ENCODE measurements at regions not wholly inside any gene's neighbourhood (a gene's known extent, or its start where the extent isn't known, plus 50 kb on each side); places are given as distances from the start of the nearest gene placed in this dataset.

DNA sequence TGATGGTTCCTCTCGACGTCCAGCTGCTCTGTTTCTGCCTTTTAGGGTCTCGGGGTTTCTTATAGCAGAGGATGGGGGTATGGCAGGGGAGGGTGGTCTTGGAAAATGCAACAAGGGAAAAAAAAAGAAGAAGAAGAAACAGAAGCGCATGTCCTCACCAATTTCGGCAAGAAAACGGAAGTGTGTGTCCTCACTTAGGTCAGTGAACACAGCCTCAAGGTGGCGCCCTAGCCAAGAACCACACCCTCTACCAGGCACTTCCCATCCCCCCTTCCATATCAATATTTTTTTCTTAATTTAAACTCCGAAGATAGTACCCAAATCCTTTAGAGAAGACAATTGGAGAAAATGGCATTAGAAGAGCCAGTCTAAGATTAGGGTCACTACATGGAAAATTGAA, 1096.1 kb upstream of the TSPY4 start (continued):
- TF ChIP-seq, protein P1, sequence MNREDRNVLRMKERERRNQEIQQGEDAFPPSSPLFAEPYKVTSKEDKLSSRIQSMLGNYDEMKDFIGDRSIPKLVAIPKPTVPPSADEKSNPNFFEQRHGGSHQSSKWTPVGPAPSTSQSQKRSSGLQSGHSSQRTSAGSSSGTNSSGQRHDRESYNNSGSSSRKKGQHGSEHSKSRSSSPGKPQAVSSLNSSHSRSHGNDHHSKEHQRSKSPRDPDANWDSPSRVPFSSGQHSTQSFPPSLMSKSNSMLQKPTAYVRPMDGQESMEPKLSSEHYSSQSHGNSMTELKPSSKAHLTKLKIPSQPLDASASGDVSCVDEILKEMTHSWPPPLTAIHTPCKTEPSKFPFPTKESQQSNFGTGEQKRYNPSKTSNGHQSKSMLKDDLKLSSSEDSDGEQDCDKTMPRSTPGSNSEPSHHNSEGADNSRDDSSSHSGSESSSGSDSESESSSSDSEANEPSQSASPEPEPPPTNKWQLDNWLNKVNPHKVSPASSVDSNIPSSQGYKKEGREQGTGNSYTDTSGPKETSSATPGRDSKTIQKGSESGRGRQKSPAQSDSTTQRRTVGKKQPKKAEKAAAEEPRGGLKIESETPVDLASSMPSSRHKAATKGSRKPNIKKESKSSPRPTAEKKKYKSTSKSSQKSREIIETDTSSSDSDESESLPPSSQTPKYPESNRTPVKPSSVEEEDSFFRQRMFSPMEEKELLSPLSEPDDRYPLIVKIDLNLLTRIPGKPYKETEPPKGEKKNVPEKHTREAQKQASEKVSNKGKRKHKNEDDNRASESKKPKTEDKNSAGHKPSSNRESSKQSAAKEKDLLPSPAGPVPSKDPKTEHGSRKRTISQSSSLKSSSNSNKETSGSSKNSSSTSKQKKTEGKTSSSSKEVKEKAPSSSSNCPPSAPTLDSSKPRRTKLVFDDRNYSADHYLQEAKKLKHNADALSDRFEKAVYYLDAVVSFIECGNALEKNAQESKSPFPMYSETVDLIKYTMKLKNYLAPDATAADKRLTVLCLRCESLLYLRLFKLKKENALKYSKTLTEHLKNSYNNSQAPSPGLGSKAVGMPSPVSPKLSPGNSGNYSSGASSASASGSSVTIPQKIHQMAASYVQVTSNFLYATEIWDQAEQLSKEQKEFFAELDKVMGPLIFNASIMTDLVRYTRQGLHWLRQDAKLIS (CRISPR knock-in tag; IDR thresholded peaks at IDR 0.05): no peak
- TF ChIP-seq, protein P2, sequence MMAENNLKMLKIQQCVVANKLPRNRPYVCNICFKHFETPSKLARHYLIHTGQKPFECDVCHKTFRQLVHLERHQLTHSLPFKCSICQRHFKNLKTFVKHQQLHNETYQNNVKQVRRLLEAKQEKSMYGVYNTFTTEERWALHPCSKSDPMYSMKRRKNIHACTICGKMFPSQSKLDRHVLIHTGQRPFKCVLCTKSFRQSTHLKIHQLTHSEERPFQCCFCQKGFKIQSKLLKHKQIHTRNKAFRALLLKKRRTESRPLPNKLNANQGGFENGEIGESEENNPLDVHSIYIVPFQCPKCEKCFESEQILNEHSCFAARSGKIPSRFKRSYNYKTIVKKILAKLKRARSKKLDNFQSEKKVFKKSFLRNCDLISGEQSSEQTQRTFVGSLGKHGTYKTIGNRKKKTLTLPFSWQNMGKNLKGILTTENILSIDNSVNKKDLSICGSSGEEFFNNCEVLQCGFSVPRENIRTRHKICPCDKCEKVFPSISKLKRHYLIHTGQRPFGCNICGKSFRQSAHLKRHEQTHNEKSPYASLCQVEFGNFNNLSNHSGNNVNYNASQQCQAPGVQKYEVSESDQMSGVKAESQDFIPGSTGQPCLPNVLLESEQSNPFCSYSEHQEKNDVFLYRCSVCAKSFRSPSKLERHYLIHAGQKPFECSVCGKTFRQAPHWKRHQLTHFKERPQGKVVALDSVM (CRISPR knock-in tag; IDR thresholded peaks at IDR 0.05): no peak

DNA sequence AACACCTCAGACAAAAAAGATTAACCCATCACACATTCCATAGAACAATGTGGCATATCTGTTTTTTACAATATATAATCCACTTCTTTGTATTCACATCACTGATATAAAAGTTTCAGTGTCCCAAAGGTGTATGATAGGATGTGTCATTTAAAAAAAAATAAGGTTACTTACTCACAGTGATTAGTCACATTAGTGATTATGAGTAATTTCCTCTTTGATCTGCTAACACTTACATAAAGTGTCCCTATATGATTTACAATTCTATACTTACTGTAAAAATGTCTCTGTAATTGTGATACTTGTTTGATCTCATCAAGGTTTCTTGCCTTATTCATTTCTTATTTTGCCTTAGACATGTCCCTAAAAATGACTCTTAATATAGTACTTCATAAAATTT, 1063.5 kb upstream of the TSPY4 start:
- FAIRE-seq: no peak
- H4K20me1 ChIP-seq (ENCODE audit: insufficient read depth, low read length): no peaks in the 10 kb centered on the region
- CTCF ChIA-PET (ENCODE audit: low intra/inter-chr PET ratio, low total read pairs): no interaction called here
- no peaks in the 10 kb centered on the region for H3K36me3 ChIP-seq (replicated peaks in 1 of 2; ENCODE audit: control insufficient read depth in 1 of 2, insufficient read depth in 2 of 2, low read length in 2 of 2)
- no peaks in the 10 kb centered on the region for H3K27me3 ChIP-seq (ENCODE audit: control insufficient read depth in 1 of 2, insufficient read depth in 2 of 2, low read length in 2 of 2)
- H3K9ac ChIP-seq (ENCODE audit: insufficient read depth, low read depth, low read length): no peak overlapping the region
- POLR2A ChIA-PET: no interaction called here
- H3K4me3 ChIP-seq (replicated peaks in 1 of 3; ENCODE audit: insufficient read depth in 1 of 3, low read depth in 2 of 3, low read length in 3 of 3): no peak overlapping the region
- H3K27ac ChIP-seq (ENCODE audit: extremely low read length, insufficient read depth, low read length): no peak overlapping the region
- H3K79me2 ChIP-seq (ENCODE audit: insufficient read depth, low read length): no peaks in the 10 kb centered on the region
- no peak overlapping the region for H2AFZ ChIP-seq (ENCODE audit: low read length)
- H3K9me3 ChIP-seq (ENCODE audit: low read length): no peaks in the 10 kb centered on the region
- in situ Hi-C loops (cut with HindIII; ENCODE audit: extremely low pct_ligation_motif_present, low pct_unique_long_range_greater_than_20kb): no loop called here
- H3K4me2 ChIP-seq (ENCODE audit: low read depth, low read length): no peak overlapping the region
- no peak for ATAC-seq
- H3K4me1 ChIP-seq (ENCODE audit: insufficient read depth, low read length): no peaks in the 10 kb centered on the region
- no peak for DNase-seq (ENCODE audit: low spot score)
- BruUV-seq (replicated peaks): no TSS peak
- intact Hi-C loops (cut with micrococcal nuclease; ENCODE audit: unreplicated experiment): no loop called here
- TF ChIP-seq, protein P3, sequence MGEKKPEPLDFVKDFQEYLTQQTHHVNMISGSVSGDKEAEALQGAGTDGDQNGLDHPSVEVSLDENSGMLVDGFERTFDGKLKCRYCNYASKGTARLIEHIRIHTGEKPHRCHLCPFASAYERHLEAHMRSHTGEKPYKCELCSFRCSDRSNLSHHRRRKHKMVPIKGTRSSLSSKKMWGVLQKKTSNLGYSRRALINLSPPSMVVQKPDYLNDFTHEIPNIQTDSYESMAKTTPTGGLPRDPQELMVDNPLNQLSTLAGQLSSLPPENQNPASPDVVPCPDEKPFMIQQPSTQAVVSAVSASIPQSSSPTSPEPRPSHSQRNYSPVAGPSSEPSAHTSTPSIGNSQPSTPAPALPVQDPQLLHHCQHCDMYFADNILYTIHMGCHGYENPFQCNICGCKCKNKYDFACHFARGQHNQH (CRISPR knock-in tag; IDR thresholded peaks at IDR 0.05): no peak
- TF ChIP-seq, protein P4, sequence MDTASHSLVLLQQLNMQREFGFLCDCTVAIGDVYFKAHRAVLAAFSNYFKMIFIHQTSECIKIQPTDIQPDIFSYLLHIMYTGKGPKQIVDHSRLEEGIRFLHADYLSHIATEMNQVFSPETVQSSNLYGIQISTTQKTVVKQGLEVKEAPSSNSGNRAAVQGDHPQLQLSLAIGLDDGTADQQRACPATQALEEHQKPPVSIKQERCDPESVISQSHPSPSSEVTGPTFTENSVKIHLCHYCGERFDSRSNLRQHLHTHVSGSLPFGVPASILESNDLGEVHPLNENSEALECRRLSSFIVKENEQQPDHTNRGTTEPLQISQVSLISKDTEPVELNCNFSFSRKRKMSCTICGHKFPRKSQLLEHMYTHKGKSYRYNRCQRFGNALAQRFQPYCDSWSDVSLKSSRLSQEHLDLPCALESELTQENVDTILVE (CRISPR knock-in tag; IDR thresholded peaks at IDR 0.05): no peak
- TF ChIP-seq EZH2 (conservative IDR thresholded peaks at IDR 0.05; ENCODE audit: low read depth, low read length) (no peak), ZNF652 (CRISPR knock-in tag; IDR thresholded peaks at IDR 0.05; ENCODE audit: borderline replicate concordance, low read depth) (no peak), PITX1 (CRISPR knock-in tag; IDR thresholded peaks at IDR 0.05) (no peak), NCOA5 (CRISPR knock-in tag; IDR thresholded peaks at IDR 0.05) (no peak), ERF (CRISPR knock-in tag; IDR thresholded peaks at IDR 0.05) (no peak), ZNF274 (CRISPR knock-in tag; IDR thresholded peaks at IDR 0.05) (no peak), HDAC2 (CRISPR knock-in tag; IDR thresholded peaks at IDR 0.05) (no peak), TOPORS (CRISPR knock-in tag; IDR thresholded peaks at IDR 0.05) (no peak), TCF12 (IDR thresholded peaks at IDR 0.05) (no peak), TCF12 (CRISPR knock-in tag; IDR thresholded peaks at IDR 0.05) (no peak), ZNF577 (CRISPR knock-in tag; IDR thresholded peaks at IDR 0.05; ENCODE audit: borderline replicate concordance, low read depth) (no peak), NRL (CRISPR knock-in tag; IDR thresholded peaks at IDR 0.05; ENCODE audit: borderline replicate concordance) (no peak), RFXANK (CRISPR knock-in tag; IDR thresholded peaks at IDR 0.05) (no peak), SIX1 (CRISPR knock-in tag; IDR thresholded peaks at IDR 0.05; ENCODE audit: borderline replicate concordance) (no peak), TCF7 (IDR thresholded peaks at IDR 0.05; ENCODE audit: low read depth) (no peak)

Measured in HepG2 (cell line).